Cardiac septum (tissue), 1 donor: ENCODE measurements at regions not wholly inside any gene's neighbourhood (a gene's known extent, or its start where the extent isn't known, plus 50 kb on each side); places are given as distances from the start of the nearest gene placed in this dataset.

Experiments
- DNase-seq: peaks from one replicate; pipeline ENCODE4 v3.0.0-alpha.2; 2020; ENCODE audit warnings: low spot score
- intact Hi-C: fragments of 100-400 bp; cut with DNase I; formaldehyde crosslinking; loops from one replicate; pipeline ENCODE4 v1.14.0; 2022
- donor health status: DM: no; HTN: no; CAD: no.

DNA sequence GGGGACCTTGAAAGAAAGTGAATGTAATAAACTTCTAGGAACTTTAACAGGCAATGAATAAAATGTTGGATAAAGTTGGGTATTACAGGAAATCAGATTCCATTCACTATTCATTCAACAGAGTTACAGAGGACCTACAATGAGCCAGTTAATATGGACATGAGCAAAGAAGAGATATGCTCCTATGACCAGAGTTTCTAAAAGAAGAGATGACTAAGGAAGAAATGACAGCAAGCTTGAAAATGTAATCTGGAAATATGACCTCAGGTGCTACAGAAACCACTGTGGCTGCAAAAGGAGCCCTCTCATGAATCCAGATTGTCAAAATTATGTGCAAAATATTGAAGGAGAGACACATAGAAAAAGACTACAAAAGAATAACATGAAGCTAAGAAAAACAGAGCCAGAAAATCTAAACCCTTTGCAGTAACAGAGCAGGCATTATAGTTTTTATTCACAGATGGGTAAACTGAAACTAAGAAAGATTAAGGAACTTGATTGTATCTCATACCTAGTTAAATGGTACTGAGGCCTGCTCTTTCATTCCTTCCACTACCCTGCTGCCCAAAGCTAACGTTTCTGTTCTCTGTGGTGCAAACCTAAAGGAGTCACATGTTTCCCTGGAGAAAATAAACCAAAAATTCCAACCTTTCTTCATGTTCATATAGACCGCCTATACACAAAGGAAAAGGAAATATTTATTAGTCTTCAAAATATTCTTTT, 378.3 kb downstream of the GBA3 start:
- intact Hi-C loops: no loop called here
- no peak for DNase-seq

DNA sequence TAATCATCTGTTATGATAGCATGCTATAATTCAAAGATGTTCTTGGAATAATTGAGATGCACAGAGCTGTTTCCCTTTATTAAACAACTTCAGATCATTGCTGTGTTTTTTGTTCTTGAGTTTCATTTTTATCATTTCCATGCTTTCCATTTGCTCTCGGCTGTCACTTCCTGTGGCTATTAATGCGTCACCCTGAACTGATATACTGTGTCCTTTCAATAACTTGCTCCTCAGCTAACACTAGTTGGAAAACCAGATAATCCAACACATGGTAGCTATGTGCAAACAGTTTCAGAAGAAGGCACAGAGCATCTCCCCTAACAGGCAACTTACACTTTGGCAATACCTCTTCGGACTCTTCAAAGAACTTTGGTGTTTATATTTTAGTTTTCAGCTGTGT, 376.0 kb downstream of the GBA3 start:
- intact Hi-C loops: no loop called here
- no peak for DNase-seq

DNA sequence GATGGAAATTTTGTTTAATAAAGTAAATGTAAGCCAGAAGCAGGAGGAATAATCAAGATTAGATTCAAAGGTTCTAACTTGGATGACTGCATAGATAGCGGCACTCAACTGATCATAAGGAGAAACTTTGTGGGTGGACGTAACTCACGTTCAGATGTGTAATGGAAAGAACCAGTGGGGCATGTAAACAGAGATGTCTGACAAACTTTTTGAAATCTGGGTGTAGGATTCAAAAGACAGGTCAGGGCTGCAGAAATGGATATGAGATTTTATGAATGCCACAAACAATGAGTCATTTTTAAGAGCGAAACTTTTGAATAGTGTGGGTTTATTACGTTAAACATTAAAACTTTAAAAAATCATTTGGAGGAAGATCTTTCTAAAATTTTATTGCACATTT, 375.6 kb downstream of the GBA3 start:
- DNase-seq: no peak
- intact Hi-C loops: no loop called here

DNA sequence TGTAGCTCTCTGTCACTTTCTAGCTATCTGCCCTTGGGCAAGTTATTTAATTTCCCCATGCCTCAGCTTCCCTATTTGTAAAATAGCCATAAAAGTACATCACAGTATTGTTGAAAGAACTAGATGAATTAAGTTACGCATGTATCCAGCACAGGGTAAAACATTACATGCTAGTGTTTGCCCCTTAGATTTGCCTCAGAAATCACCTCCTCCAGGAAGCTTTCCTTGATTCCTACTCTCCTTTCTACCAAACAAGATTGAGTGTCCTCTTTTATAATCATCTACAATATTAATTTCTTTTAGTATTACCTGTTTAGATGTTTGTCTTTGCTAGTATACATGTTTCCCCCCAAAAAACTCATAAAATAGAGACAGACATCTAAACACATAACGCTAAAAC, 369.5 kb downstream of the GBA3 start:
- intact Hi-C loops: no loop called here

DNA sequence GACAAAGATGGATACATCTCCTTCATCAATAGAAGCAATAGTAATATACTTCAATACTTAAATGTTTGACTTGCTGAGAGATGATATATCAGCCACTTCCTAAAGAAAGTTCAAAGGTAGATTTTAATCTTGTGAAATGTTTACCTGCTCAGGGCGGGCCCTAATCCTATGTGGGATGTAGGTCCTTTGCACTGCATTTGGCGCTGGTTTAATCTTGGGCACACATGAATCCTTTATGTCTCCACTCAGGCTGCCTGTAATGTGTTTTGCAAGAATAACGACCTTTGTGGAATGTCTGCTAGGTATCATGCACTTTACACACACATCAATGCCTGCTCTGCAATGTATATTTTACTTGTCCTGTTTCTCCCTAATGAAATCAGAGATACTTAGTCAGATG, 368.7 kb downstream of the GBA3 start:
- DNase-seq: no peak
- intact Hi-C loops: no loop called here

More for the DNA sequence above, 369.5 kb downstream of the GBA3 start:
- no peak for DNase-seq

DNA sequence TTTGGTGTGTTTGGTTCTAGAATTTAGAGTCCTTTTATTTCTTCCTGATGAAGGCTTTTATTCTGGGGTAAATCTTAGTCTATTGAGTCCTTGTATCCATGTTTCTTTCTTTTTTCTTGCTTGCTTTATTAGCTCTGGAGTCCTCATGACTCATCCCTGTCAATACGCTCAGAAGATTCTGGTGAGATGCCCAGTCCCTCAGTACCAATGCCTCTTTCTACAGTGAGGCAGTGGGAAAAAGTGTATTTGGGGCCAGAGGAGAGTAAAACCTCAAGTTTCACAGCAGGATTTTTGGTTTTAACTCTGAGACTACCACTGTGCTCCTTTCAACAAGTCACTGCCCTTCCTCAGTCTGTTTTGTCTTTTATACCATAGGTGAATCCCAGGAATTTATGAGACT, 368.0 kb downstream of the GBA3 start:
- no peak for DNase-seq
- intact Hi-C loops: no loop called here

DNA sequence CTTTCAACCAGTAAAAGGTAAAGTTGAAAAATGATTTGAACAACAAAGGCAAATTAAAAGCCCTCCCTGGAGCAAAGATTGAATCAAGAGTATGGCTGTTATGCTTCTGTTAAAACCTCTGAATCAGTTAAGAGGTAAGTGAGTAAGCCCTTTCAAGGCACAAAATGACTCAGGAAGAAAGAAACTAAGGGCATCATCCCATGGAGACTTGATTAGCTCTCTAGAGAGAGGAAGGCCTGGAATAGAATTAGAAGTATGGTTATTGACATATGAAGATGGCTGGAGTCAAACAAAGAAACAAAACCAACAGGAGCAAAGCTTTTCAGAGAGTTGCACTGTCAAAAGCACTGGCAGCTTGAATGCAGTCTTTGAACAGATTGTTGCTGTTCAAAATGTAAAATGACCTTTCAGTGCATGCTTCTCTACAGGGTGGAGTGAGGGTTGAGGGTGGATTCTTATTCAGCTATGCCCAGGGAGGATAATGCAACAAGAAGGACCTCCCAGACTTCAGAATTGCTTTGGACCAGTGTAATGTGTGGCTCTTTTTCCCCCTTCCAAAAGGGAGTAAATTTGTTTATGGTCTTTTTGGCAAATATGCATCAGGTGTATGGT, 365.5 kb downstream of the GBA3 start:
- intact Hi-C loops: no loop called here
- no peak for DNase-seq

DNA sequence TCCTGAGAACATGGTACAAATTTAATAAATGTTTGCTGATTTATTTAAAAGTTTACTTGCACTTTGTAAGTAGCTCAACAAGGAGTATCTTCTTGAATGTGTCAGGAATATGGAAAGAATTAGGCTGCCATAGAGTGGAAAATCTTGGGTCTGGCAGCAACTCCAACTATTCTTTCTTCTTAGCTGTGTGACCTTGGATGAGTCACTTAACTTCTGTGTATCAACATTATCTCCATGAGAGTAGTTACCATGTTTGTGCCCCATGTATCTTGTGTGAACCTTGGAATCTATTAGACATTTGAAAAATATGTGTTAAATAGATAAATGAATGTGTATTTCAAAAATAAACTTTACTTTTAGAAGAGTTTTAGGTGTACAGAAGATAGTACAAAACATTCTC, 348.8 kb downstream of the GBA3 start:
- intact Hi-C loops: no loop called here
- no peak for DNase-seq

DNA sequence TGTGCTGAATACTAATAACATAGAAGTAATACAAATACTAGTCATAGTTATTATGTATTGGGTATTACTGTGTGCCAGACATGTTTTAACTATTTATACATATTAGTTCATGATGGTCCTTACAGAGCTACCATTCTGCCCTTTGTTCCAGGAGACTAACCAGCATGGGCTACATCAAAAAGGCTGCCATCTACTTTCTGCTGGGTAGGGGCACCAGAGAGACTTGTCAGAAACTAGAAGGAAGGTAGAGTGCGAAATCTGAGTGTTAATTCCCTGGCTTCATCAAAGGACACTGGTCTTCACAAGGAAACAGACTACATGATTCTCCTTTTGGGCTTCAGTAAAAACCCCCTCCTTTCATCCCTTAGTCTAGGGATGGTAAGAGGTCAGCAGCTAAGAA, 347.8 kb downstream of the GBA3 start:
- no peak for DNase-seq
- intact Hi-C loops: no loop called here

DNA sequence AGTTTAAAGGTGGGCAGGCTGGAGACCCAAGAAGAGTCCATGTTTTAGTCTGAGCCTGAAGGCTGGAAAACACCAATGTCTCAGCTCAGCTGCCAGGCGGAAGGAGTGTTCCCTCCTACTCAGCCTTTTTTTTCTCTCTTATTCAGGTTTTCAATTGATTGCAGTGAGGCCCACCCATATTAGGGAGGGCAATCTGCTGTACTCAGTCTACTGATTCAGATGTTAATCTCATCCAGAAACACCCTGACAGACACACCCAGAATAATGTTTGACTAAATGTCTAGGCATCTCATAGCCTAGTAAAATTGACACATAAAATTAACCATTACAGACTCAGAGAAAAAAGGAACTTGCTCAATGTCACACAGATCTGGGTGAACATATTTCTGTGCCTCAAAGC, 347.1 kb downstream of the GBA3 start:
- intact Hi-C loops: no loop called here

DNA sequence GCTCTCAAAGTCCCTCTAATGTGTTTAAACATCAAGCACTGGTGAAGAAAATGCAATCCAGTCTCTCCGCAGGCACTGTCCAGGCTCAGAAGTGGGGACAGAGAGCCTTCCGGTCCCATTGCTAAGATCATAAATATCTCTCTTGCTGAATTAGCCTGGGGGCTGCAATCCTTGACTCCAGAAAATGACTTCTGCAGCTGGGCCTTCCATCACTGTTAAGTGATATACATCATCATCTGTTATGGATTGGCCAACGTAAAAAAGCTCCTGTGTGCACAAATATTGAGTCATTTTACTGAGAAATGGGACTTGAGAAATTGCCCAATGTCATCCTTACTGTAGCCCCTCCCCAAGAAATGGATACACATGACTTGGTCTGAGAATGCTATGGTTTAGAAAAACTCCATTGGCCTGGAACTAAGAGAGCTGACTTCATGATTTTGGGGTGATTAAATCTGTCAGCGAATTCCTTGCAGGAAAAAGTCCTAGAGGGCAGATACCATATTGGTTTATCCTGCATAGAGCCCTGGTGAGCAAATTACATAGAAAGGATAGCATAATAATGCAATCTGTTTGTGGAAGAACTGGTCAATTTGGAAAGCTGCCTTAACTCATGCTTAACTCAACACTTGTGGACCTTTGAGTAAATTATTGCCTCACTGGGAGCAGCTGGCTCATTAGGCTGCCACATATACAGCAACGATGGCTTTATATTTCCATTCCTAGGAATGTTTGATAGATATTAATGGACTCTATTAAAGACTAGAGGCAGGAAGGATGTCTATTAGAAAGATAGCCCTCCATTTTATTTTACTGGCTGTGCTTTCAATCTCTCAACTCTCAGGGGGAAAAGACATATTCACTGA, 346.1 kb downstream of the GBA3 start:
- intact Hi-C loops: no loop called here
- no peak for DNase-seq

More for the DNA sequence above, 347.1 kb downstream of the GBA3 start:
- DNase-seq: no peak

DNA sequence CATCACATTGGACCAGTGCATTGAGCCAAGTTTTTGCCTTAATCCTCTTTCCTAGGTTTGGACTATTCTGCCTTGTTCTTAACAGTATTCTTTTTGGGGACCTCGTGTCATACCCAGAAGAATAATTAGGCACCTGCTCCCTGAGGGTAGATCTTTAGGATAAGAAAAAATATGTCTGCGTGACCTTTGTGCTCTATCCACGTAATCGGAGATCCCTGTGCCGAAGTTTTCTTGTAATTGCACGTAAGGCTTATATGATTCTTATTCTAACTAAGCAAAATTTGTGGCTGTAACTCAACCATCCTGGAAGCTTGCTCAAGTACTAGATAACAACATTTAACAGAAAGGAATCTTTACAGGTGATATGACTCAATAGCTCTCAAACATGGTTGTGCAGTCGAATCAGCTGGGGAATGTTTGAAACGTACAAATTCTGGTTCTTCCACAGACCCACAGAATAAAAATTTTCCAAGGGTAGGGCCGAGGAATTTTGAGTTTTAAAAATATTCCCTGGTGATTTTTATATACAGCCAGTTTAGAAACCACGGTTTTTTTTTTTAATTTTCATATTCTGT, 344.3 kb downstream of the GBA3 start:
- intact Hi-C loops: no loop called here
- no peak for DNase-seq

DNA sequence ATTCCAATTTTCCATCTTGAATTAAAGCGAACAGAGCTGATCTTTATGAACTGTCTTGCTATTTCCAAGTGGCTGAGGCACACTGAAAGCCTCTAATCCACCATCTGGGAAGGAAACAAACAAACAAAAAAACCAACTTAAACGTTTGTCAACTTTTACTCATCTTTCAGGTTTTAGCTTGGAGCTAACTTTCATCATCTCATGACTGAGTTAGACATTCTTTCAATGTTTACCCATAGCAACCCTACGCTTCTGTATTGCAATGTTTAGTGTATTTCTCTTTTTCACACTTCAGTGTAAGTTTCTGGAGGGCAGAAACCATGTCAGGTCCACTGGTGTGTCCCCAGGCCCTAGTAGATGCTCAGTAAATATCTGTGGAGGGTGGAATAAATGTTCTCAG, 343.8 kb downstream of the GBA3 start:
- intact Hi-C loops: no loop called here
- no peak for DNase-seq

DNA sequence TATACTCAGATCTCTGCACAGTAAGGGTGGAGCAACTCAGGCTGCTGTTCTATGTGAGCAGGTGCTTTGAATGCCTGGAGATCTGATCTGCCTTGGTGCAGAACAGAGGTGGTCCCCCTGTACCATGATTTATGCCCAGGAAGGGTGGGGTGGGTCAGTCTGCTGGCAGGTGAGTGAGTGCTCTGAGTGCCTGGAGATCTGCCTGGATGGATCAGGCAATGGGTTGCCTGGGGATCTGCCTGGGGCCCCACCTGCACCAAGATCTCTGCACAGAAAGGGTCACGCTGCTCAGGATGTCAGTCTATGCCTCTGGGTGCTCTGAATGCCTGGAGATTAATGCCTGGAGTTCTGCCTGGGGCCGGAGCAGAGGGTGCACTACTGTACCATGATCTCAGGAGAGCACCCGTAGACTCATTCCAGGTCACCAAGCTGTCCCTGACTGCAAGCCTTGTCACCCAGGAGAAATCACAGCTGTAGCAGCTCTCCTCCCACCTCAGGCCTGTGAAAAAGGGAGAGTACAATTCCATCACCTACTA, 342.9 kb downstream of the GBA3 start:
- intact Hi-C loops: no loop called here
- DNase-seq: no peak

DNA sequence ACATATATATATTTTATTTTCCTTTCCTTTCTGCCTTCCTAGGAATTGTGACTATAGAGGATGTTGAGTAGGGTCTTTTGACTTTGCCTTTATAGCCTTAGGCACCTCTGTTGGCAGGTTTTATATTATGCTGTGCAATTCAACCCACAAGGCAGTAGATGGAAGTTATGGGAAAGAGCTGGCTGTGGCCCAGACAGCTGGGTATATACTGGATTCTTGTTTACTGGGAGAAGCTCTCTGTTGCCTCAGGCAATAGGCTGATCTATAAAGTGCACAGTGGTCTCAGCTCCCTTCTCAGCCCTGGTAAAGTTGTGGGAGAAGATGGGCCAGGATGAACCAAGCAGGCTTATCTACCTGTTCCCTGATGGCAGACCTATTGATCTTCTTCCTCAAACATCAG, 342.0 kb downstream of the GBA3 start:
- intact Hi-C loops: no loop called here

DNA sequence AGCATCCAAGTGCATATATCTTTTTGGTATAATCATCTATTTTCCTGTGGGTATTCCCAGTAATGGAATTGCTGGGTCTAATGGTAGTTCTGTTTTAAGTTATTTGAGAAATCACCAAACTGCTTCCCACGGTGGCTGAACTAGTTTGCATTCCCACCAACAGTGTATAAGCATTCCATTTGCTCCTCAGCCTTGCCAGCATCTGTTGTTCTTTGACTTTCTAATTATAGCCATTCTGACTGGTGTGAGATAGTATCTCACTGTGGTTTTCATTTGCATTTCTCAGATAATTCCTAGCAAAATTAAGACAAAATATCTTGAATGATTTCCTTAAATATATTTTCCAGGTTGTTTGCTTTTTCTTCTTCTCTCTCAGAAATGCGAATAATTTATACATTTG, 341.1 kb downstream of the GBA3 start:
- DNase-seq: no peak
- intact Hi-C loops: no loop called here

More for the DNA sequence above, 342.0 kb downstream of the GBA3 start:
- DNase-seq: no peak

DNA sequence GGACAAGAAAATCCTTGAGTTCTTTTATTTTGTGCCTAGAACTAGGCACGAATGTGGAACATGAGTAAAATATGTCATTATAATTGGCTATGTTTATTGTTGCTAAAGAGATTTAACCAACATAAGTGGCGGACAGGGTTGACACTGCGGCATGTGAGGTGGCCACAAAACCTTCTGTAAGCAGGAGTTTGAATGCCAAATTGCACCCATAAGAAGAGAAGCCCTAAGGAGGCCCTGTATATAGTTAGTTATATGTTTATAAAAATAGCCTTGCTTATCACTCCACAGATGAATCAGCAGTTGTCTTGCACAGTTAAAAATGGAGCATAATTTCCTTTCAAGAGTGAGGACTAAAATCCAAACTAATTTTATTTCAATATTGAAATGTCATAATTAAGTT, 336.1 kb downstream of the GBA3 start:
- intact Hi-C loops: no loop called here
- no peak for DNase-seq

DNA sequence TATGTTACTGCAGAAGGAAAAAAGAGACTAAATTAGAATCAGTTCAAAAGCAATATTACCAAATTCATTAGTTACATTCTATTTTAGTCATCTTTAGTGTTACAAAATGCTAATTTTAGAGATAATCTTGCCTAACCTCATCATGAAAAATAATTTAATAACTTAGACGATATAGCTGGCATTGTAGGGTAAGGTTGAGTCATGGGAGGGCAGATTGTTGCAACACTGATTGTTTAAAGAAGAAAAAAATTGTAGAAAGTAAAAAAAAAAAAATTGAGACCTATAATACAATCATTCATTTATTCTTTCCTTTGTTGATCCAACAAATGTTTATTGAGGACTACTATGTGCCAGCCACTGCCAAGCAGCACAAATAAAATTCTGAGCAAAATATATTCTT, 330.9 kb downstream of the GBA3 start:
- no peak for DNase-seq
- intact Hi-C loops: no loop called here

DNA sequence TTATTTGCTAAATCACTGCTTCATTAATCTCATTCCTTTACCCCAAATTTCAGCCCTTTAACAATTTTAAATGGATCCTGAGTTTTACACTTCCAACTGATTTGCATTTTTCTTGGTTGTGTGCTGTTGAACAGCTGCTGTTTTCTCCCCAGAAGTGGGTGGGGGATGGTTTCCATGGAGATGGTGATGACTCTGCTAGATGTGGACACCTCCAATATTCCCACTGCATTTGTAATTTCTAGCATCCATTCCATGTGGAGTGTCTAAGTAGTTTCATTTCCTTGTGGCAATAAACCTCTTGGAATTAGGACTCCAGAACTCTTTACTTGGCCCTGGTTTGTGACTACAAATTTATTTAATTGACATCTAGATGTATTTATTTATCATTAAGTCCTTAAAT, 330.4 kb downstream of the GBA3 start:
- intact Hi-C loops: no loop called here
- no peak for DNase-seq

DNA sequence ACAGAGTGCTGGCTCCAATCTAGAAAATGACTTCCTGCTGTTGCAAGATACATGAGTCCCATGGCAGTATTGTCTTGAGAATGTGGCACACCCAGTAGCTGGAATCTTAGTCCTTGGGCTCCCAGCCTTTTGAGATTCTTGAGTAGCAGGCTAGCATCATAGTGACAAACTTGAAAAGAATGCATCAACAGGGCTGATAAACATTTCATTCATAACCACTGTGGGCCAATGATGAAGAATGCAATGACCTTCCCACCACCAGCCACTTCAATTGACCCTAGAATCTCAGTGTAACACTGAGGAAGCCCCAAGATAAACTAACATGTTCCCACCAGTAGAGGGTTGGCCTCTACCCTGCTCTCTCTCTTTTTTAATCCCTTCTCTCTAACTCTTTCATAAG, 329.3 kb downstream of the GBA3 start:
- intact Hi-C loops: no loop called here
- DNase-seq: no peak
